ENCODE measurements at regions not wholly inside any gene's neighbourhood (a gene's known extent, or its start where the extent isn't known, plus 50 kb on each side); places are given as distances from the start of the nearest gene placed in this dataset.
"Not testable (repeated sequence)": the region's sequence is repeated elsewhere in the genome, so short reads cannot be mapped to it uniquely, and the experiment has no call there.

GRCh38 chr6:132115714-132116366 lies 164.7 kb upstream of the CCN2 start:
- 60% methylated on average over 1 of the region's 7 CpGs for WGBS (ENCODE audit: insufficient coverage)
- Histone ChIP-seq H3K27me3 (ENCODE audit: control insufficient read depth, insufficient read depth, low read length) (no peaks in the 10 kb centered on the region), H3K27ac (ENCODE audit: low read length) (no peak overlapping the region), H3K36me3 (ENCODE audit: control insufficient read depth, insufficient read depth, low read length) (no peaks in the 10 kb centered on the region), H3K4me1 (ENCODE audit: control insufficient read depth, insufficient read depth, low read length) (no peaks in the 10 kb centered on the region), H3K9me3 (replicated peaks; ENCODE audit: control insufficient read depth, low read depth, low read length) (no peaks in the 10 kb centered on the region), H3K4me3 (ENCODE audit: low read length) (no peak overlapping the region)
- no peak for DNase-seq

GRCh38 chr6:132114201-132114825 lies 163.1 kb upstream of the CCN2 start:
- H3K27me3 ChIP-seq (ENCODE audit: control insufficient read depth, insufficient read depth, low read length): no peaks in the 10 kb centered on the region
- 83% methylated on average over 2 of the region's 8 CpGs for WGBS (ENCODE audit: insufficient coverage)
- peak; percentile 11 for DNase-seq
- no peak overlapping the region for H3K4me3 ChIP-seq (ENCODE audit: low read length)
- no peaks in the 10 kb centered on the region for H3K36me3 ChIP-seq (ENCODE audit: control insufficient read depth, insufficient read depth, low read length)
- peaks cover 6% of the 10 kb centered on the region for H3K9me3 ChIP-seq (replicated peaks; ENCODE audit: control insufficient read depth, low read depth, low read length)
- no peaks in the 10 kb centered on the region for H3K4me1 ChIP-seq (ENCODE audit: control insufficient read depth, insufficient read depth, low read length)
- no peak overlapping the region for H3K27ac ChIP-seq (ENCODE audit: low read length)

GRCh38 chr6:132109752-132110151 lies 158.6 kb upstream of the CCN2 start:
- DNase-seq; H3K27ac ChIP-seq (ENCODE audit: low read length); H3K4me1 ChIP-seq (ENCODE audit: control insufficient read depth, insufficient read depth, low read length); H3K4me3 ChIP-seq (ENCODE audit: low read length); H3K27me3 ChIP-seq (ENCODE audit: control insufficient read depth, insufficient read depth, low read length); H3K36me3 ChIP-seq (ENCODE audit: control insufficient read depth, insufficient read depth, low read length); H3K9me3 ChIP-seq (replicated peaks; ENCODE audit: control insufficient read depth, low read depth, low read length): not testable (repeated sequence)
- 84% methylated on average over 6 of the region's 6 CpGs for WGBS (ENCODE audit: insufficient coverage)

GRCh38 chr6:132107896-132108295 lies 156.7 kb upstream of the CCN2 start:
- 78% methylated on average over 2 of the region's 2 CpGs for WGBS (ENCODE audit: insufficient coverage)
- no peaks in the 10 kb centered on the region for H3K27me3 ChIP-seq (ENCODE audit: control insufficient read depth, insufficient read depth, low read length)
- H3K9me3 ChIP-seq (replicated peaks; ENCODE audit: control insufficient read depth, low read depth, low read length): peaks cover 8% of the 10 kb centered on the region
- H3K4me1 ChIP-seq (ENCODE audit: control insufficient read depth, insufficient read depth, low read length): no peaks in the 10 kb centered on the region
- no peak for DNase-seq
- H3K4me3 ChIP-seq (ENCODE audit: low read length): no peak overlapping the region
- no peak overlapping the region for H3K27ac ChIP-seq (ENCODE audit: low read length)
- no peaks in the 10 kb centered on the region for H3K36me3 ChIP-seq (ENCODE audit: control insufficient read depth, insufficient read depth, low read length)

- Histone ChIP-seq H3K27ac (ENCODE audit: low read length) (no peak overlapping the region), H3K9me3 (replicated peaks; ENCODE audit: control insufficient read depth, low read depth, low read length) (no peaks in the 10 kb centered on the region), H3K4me3 (ENCODE audit: low read length) (no peak overlapping the region), H3K27me3 (ENCODE audit: control insufficient read depth, insufficient read depth, low read length) (no peaks in the 10 kb centered on the region), H3K36me3 (ENCODE audit: control insufficient read depth, insufficient read depth, low read length) (no peaks in the 10 kb centered on the region), H3K4me1 (ENCODE audit: control insufficient read depth, insufficient read depth, low read length) (no peaks in the 10 kb centered on the region)
- DNase-seq: no peak
- no CpG with 5 or more reads among the region's 3 CpGs for WGBS (ENCODE audit: insufficient coverage)
Measured at GRCh38 chr6:132101535-132101934, 150.4 kb upstream of the CCN2 start.

DNA sequence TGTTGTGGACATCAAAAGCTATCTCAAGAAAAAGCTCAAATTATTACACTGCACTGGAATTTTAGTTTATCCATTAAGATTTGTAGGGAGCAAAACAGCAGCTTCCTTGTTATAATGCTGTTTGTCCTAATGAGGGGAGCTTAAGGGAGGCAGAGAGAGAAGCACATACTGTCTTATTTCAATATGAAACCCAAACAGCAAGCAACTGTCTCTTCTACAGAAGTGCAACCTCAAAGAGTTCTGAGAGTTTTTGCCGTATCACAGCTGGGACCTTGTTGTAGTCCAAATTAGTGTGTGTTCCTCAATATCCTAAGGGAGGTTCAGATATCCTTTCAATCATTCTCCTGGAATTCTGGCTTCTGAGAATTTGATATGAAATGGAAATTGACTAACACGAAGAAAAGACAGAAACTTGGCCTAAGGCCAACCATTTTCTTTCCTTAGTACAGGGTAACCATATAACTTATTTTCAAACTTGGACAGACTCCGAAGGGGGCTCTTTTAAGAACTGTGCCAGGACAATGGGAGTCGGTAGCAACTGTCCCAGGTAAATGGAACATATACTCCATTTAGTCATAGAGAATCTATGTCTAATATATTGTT lies 149.3 kb upstream of the CCN2 start:
- Histone ChIP-seq H3K4me1 (ENCODE audit: control insufficient read depth, insufficient read depth, low read length) (no peaks in the 10 kb centered on the region), H3K36me3 (ENCODE audit: control insufficient read depth, insufficient read depth, low read length) (no peaks in the 10 kb centered on the region), H3K9me3 (replicated peaks; ENCODE audit: control insufficient read depth, low read depth, low read length) (no peaks in the 10 kb centered on the region), H3K27me3 (ENCODE audit: control insufficient read depth, insufficient read depth, low read length) (no peaks in the 10 kb centered on the region), H3K4me3 (ENCODE audit: low read length) (no peak overlapping the region), H3K27ac (ENCODE audit: low read length) (no peak overlapping the region)
- DNase-seq: no peak
- no CpG with 5 or more reads among the region's 4 CpGs for WGBS (ENCODE audit: insufficient coverage)

GRCh38 chr6:132096996-132097395 lies 145.8 kb upstream of the CCN2 start:
- Histone ChIP-seq H3K9me3 (replicated peaks; ENCODE audit: control insufficient read depth, low read depth, low read length) (no peaks in the 10 kb centered on the region), H3K27me3 (ENCODE audit: control insufficient read depth, insufficient read depth, low read length) (no peaks in the 10 kb centered on the region), H3K27ac (ENCODE audit: low read length) (no peak overlapping the region), H3K36me3 (ENCODE audit: control insufficient read depth, insufficient read depth, low read length) (no peaks in the 10 kb centered on the region), H3K4me1 (ENCODE audit: control insufficient read depth, insufficient read depth, low read length) (no peaks in the 10 kb centered on the region), H3K4me3 (ENCODE audit: low read length) (no peak overlapping the region)
- DNase-seq: no peak
- 80% methylated on average over 1 of the region's 5 CpGs for WGBS (ENCODE audit: insufficient coverage)

DNA sequence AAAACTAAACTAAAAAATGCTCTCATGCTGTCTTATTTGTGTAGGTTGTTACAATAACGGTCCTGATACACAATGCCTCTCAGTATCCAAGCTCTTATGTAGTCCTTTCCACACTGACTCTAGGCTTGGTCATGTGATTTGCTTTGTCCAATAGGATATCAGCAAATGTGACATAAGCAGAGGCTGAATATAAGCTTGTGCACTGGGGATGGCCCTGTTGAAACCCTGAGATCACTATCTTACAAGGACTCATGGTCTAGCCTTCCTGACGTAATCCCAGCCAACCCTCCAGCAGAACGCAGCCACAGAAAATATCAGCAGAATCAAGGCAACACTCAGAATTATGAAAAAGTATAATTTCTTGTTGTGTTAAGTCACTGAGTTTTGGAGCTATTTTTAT lies 145.1 kb upstream of the CCN2 start:
- H3K27me3 ChIP-seq (ENCODE audit: control insufficient read depth, insufficient read depth, low read length): no peaks in the 10 kb centered on the region
- WGBS (ENCODE audit: insufficient coverage): no CpG with 5 or more reads among the region's 3 CpGs

DNA sequence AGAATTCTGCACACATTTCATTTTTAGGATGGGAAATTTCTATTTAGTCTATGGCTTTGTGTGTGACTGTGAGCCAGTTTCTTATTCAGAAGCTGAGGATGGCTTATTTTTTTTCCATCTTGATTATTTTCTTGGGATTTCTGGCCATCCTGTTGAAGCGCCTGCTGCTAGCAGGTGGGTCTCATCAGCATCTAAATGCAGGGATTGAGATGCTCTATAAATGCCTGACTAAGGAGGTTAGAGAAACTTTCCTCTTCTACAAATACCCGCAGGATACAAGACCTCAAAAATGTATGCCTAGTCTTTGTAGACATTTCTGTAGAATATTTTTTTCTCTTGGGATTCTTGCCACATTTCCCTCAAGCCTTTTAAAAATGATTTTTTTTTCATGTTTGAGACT lies 138.0 kb upstream of the CCN2 start:
- Histone ChIP-seq H3K36me3 (ENCODE audit: control insufficient read depth, insufficient read depth, low read length) (no peaks in the 10 kb centered on the region), H3K4me3 (ENCODE audit: low read length) (no peak overlapping the region), H3K4me1 (ENCODE audit: control insufficient read depth, insufficient read depth, low read length) (peaks cover 2% of the 10 kb centered on the region), H3K27ac (ENCODE audit: low read length) (no peak overlapping the region), H3K27me3 (ENCODE audit: control insufficient read depth, insufficient read depth, low read length) (no peaks in the 10 kb centered on the region), H3K9me3 (replicated peaks; ENCODE audit: control insufficient read depth, low read depth, low read length) (peaks cover 2% of the 10 kb centered on the region)
- WGBS (ENCODE audit: insufficient coverage): no CpG with 5 or more reads among the region's 2 CpGs
- DNase-seq: no peak

More for the DNA sequence above, 145.1 kb upstream of the CCN2 start:
- no peak overlapping the region for H3K27ac ChIP-seq (ENCODE audit: low read length)
- H3K4me1 ChIP-seq (ENCODE audit: control insufficient read depth, insufficient read depth, low read length): no peaks in the 10 kb centered on the region
- no peaks in the 10 kb centered on the region for H3K9me3 ChIP-seq (replicated peaks; ENCODE audit: control insufficient read depth, low read depth, low read length)
- DNase-seq: no peak
- H3K36me3 ChIP-seq (ENCODE audit: control insufficient read depth, insufficient read depth, low read length): no peaks in the 10 kb centered on the region
- no peak overlapping the region for H3K4me3 ChIP-seq (ENCODE audit: low read length)

DNA sequence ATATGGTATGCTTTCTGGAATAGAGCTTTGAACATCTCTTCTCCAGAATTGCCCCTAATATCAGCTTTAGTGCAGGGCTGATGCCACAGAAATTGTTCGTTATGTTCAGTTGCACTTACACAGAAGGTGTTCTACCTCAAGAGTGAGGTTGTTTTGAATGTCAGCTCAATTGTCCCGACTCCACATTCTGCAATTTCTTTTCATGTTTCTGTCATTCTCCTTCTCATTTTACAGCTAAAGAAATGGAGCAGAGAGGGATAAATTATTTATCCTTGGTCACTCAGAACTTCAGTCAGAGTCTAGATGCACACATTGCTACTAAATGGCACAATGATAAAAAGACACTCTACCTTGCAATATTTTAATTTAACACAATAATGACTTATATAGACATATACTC lies 137.0 kb upstream of the CCN2 start:
- H3K27ac ChIP-seq (ENCODE audit: low read length): no peak overlapping the region
- no peaks in the 10 kb centered on the region for H3K36me3 ChIP-seq (ENCODE audit: control insufficient read depth, insufficient read depth, low read length)
- no peaks in the 10 kb centered on the region for H3K27me3 ChIP-seq (ENCODE audit: control insufficient read depth, insufficient read depth, low read length)
- peaks cover 2% of the 10 kb centered on the region for H3K9me3 ChIP-seq (replicated peaks; ENCODE audit: control insufficient read depth, low read depth, low read length)
- no peak overlapping the region for H3K4me3 ChIP-seq (ENCODE audit: low read length)
- H3K4me1 ChIP-seq (ENCODE audit: control insufficient read depth, insufficient read depth, low read length): peaks cover 2% of the 10 kb centered on the region
- no CpG with 5 or more reads among the region's 2 CpGs for WGBS (ENCODE audit: insufficient coverage)
- no peak for DNase-seq
